RPMI7951 (cell line): ENCODE measurements at regions not wholly inside any gene's neighbourhood (a gene's known extent, or its start where the extent isn't known, plus 50 kb on each side); places are given as distances from the start of the nearest gene placed in this dataset.
"Not testable (repeated sequence)": the region's sequence is repeated elsewhere in the genome, so short reads cannot be mapped to it uniquely, and the experiment has no call there.

Source experiments
- DNase-seq: peaks from one replicate; pipeline ENCODE4 v3.0.0-alpha.2; 2012; ENCODE audit warnings: low read depth

GRCh38 chr15:62218841-62219240 lies 53.8 kb upstream of the C2CD4B start:
- DNase-seq: no peak

- no peak for DNase-seq
Measured at GRCh38 chr15:62219799-62220198, 54.7 kb upstream of the C2CD4B start.

DNA sequence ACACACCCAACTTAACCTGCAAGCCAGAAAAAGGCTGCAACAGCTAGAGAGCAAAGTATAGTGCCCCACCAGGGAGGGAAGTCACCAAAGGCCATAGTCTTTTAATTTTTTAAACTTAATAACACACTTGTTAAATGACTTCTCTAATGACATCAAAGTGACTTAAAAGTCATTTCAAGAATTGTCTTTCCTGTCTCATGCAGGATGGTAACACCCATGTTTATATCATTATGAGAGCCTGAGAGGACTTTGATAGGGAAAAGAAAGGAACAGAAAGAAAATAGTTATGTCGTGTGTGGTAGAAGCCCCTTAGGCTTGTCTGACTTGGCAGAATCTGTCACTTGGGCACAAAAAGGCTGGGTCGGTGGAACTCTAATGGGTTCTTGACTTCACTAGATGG lies 57.9 kb upstream of the C2CD4B start:
- DNase-seq: no peak

DNA sequence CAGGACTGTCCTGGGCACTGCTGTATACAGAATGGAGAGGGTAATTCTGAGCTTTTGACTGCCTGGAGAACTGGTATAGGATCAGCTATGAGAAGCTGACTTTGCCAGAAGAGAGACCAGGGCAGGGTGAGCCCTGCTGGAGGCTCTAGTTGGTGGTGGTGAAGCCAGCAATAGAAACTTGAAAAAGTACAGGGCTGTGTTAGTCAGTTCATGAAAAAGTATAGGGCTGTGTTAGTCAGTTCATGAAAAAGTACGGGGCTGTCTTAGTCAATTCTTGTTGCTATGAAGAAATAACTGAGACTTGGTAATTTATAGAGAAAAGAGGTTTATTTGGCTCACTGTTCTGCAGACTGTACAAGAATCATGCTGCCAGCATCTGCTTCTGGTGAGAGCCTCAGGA lies 63.5 kb upstream of the C2CD4B start:
- DNase-seq: no peak

GRCh38 chr15:62231856-62232255 lies 66.8 kb upstream of the C2CD4B start:
- DNase-seq: no peak

- no peak for DNase-seq
Measured at GRCh38 chr15:62240121-62241096, 75.3 kb upstream of the C2CD4B start.

- peak; percentile 18 for DNase-seq
Measured at GRCh38 chr15:62241135-62241770, 76.2 kb upstream of the C2CD4B start.

GRCh38 chr15:62242999-62243398 lies 77.9 kb upstream of the C2CD4B start:
- no peak for DNase-seq

GRCh38 chr15:62244762-62245161 lies 79.7 kb upstream of the C2CD4B start:
- DNase-seq: no peak

DNA sequence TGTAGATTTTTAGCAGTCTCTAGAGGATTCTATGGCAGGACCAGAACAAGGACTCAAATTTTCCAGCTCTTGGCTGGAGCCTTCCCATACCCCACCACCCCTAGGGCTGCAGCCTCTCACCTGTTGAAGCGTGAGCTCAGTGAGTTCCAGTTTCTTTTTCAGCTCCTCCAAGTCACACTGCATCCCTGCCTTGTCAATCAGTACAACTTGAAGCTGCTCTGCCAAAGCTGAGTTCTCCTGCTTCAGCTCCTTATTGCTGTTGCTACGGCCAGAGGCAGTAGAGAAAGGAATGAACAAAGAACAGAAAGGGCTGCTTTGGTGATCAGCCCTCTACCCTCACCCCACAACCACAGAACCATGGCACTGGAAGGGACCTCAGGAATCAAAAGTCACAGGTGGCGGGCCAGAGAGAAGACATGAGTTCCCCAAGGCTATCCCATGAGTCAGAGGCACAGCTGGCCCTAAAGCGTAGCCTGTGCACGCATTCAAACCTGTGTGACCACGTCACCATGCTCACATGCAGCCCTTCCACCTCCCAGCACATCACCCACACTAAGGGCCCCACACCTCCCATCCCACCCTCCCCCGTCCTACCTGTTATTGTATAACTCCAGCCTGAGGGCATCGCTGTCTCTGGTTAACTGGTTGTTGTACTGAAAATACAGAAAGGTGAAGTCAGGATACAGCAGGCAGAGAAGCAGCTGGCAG lies 83.3 kb upstream of the C2CD4B start:
- peak; percentile 68 for DNase-seq

DNA sequence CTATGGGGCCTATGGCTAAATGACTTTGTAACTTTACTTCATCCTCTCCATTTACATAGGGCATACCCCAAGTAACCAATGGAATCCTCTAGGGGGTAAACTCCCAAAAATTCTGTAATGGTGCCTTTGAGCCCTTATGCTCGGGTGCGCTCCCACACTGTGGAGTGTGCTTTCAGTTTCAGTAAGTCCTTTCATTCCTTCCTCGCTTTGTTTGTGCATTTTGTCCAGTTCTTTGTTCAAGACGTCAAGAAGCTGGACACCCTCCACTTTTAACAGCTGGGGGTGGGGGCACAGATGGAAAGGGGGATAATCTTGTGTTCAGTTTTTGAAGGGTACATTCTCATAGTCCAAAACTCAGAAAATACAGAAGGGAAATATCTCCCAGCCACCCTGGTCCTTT lies 84.4 kb upstream of the C2CD4B start:
- no peak for DNase-seq

GRCh38 chr15:62250186-62250585 lies 85.1 kb upstream of the C2CD4B start:
- no peak for DNase-seq

DNA sequence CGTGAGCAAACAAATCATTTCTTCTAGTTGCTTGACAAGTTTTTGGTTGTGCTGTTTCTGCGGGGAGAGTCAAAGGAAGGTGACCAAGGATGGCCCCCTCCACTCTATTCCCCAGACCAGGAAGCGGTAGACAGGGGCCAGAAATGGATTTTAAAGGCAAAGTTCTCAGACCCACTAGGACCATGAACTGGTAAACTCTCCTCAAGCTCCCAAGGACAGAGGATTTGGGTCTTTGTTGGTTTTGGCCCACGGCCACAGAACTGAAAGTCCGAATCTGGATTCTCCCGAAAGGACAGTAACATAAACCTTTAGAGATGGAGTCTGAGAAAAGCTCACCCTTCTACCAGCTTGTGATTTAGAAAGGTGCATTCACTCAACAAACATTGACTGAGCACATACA lies 85.9 kb upstream of the C2CD4B start:
- DNase-seq: no peak

GRCh38 chr15:62253294-62253693 lies 88.2 kb upstream of the C2CD4B start:
- DNase-seq: no peak

- peak; percentile 50 for DNase-seq
Measured at GRCh38 chr15:62254137-62254934, 89.3 kb upstream of the C2CD4B start.

- not testable (repeated sequence) for DNase-seq
Measured at GRCh38 chr15:62256430-62256829, 91.3 kb upstream of the C2CD4B start.

- DNase-seq: no peak
Measured at GRCh38 chr15:62257996-62258521, 93.0 kb upstream of the C2CD4B start.

- DNase-seq: no peak
Measured at GRCh38 chr15:62262305-62262941, 97.3 kb upstream of the C2CD4B start.

DNA sequence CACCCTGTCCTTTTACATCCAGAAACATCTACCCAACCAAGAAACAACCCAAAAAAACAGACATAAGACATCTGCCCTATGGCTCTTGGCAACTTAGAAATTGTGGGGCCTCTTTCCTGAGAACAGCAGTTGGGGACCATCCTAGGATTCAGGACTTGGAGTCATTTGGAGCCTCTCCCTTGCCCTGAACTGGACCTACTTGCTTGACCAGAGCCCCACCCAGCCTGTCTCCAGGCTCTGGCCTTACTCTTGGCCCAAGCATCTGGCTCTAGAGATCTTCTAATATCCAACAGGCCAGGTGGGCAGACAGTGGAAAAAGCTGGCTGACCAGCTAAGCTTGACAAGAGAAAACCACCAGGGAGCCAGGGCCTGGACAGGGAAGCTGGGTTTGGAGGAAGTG lies 99.1 kb upstream of the C2CD4B start:
- DNase-seq: no peak

- no peak for DNase-seq
Measured at GRCh38 chr15:62269504-62269903, 104.4 kb upstream of the C2CD4B start.
